HUES64 (cell line): ENCODE measurements at regions not wholly inside any gene's neighbourhood (a gene's known extent, or its start where the extent isn't known, plus 50 kb on each side); places are given as distances from the start of the nearest gene placed in this dataset.

Experiments used
- H3K27ac ChIP-seq: 2 replicates; pipeline ENCODE4 v1.7.0; 2013; ENCODE audit warnings: low read depth, low read length, inconsistent platforms
- H3K27me3 ChIP-seq: 2 replicates; pipeline ENCODE4 v1.6.1; 2013; ENCODE audit warnings: mild to moderate bottlenecking, low read length; ENCODE audit not compliant: insufficient read depth
- H3K36me3 ChIP-seq: 2 replicates; pipeline ENCODE4 v1.6.1; 2013; ENCODE audit warnings: mild to moderate bottlenecking, low read length; ENCODE audit not compliant: insufficient read depth
- H3K4me1 ChIP-seq: 2 replicates; pipeline ENCODE4 v1.6.1; 2013; ENCODE audit warnings: mild to moderate bottlenecking, low read length, moderate library complexity; ENCODE audit not compliant: insufficient read depth
- H3K4me3 ChIP-seq: 2 replicates; pipeline ENCODE4 v1.5.1; 2013; ENCODE audit warnings: mild to moderate bottlenecking, low read length, moderate library complexity
- H3K9ac ChIP-seq: 2 replicates; pipeline ENCODE4 v1.6.1; 2013; ENCODE audit warnings: mild to moderate bottlenecking, low read depth, low read length
- H3K9me3 ChIP-seq: 2 replicates; pipeline ENCODE4 v1.6.1; 2013; ENCODE audit warnings: low read depth, low read length; ENCODE audit not compliant: insufficient read depth
- WGBS: fragments of 150-250, 120-280 bp; methylation state at CpG from one replicate; pipeline ENCODE4 v1.1.7; 2013; ENCODE audit warnings: missing lambda C conversion rate; 5-methylcytosine and 5-hydroxymethylcytosine counted together

GRCh38 chr11:115036406-115037180 is 358.3 kb downstream of the NXPE2 start:
- no peaks in the 10 kb centered on the region for H3K27me3 ChIP-seq
- H3K9me3 ChIP-seq = no peaks in the 10 kb centered on the region
- WGBS = 91% methylated on average over 7 of the region's 7 CpGs
- no peak overlapping the region for H3K4me3 ChIP-seq
- no peaks in the 10 kb centered on the region for H3K4me1 ChIP-seq
- no peak overlapping the region for H3K9ac ChIP-seq
- H3K27ac ChIP-seq = no peak overlapping the region
- H3K36me3 ChIP-seq = no peaks in the 10 kb centered on the region

- Histone ChIP-seq H3K36me3 (no peaks in the 10 kb centered on the region), H3K9me3 (no peaks in the 10 kb centered on the region), H3K27me3 (no peaks in the 10 kb centered on the region), H3K9ac (no peak overlapping the region), H3K27ac (no peak overlapping the region), H3K4me3 (no peak overlapping the region), H3K4me1 (no peaks in the 10 kb centered on the region)
- WGBS = 82% methylated on average over 2 of the region's 3 CpGs
Measured at GRCh38 chr11:115042002-115042401, 363.7 kb downstream of the NXPE2 start.

GRCh38 chr11:115047631-115048030 is 369.3 kb downstream of the NXPE2 start:
- Histone ChIP-seq H3K27me3 (no peaks in the 10 kb centered on the region), H3K9me3 (no peaks in the 10 kb centered on the region), H3K9ac (no peak overlapping the region), H3K4me1 (peaks cover 12% of the 10 kb centered on the region; the same call in 1 of the 2 replicates), H3K36me3 (no peaks in the 10 kb centered on the region), H3K27ac (no peak overlapping the region), H3K4me3 (no peak overlapping the region)
- WGBS = 91% methylated on average over 3 of the region's 3 CpGs

GRCh38 chr11:115049796-115050195 is 371.5 kb downstream of the NXPE2 start:
- no peak overlapping the region for H3K9ac ChIP-seq
- H3K9me3 ChIP-seq = no peaks in the 10 kb centered on the region
- no peak overlapping the region for H3K4me3 ChIP-seq
- H3K27me3 ChIP-seq = no peaks in the 10 kb centered on the region
- peaks cover 12% of the 10 kb centered on the region; the same call in 1 of the 2 replicates for H3K4me1 ChIP-seq
- H3K27ac ChIP-seq = no peak overlapping the region
- H3K36me3 ChIP-seq = no peaks in the 10 kb centered on the region
- WGBS = 93% methylated on average over 11 of the region's 11 CpGs

GRCh38 chr11:115050756-115051155 is 372.4 kb downstream of the NXPE2 start:
- H3K36me3 ChIP-seq = no peaks in the 10 kb centered on the region
- no peaks in the 10 kb centered on the region for H3K27me3 ChIP-seq
- H3K9ac ChIP-seq = no peak overlapping the region
- H3K27ac ChIP-seq = no peak overlapping the region
- H3K4me3 ChIP-seq = no peak overlapping the region
- 49% methylated on average over 6 of the region's 6 CpGs for WGBS
- peaks cover under 1% of the 10 kb centered on the region; the same call in 1 of the 2 replicates for H3K9me3 ChIP-seq
- H3K4me1 ChIP-seq = peaks cover 12% of the 10 kb centered on the region; the same call in 1 of the 2 replicates

GRCh38 chr11:115051938-115052590 is 373.7 kb downstream of the NXPE2 start:
- H3K4me1 ChIP-seq = peaks cover 12% of the 10 kb centered on the region; the same call in 1 of the 2 replicates
- H3K27me3 ChIP-seq = no peaks in the 10 kb centered on the region
- no peak overlapping the region for H3K9ac ChIP-seq
- H3K9me3 ChIP-seq = peaks cover 14% of the 10 kb centered on the region
- no peaks in the 10 kb centered on the region; the same call in 1 of the 2 replicates for H3K36me3 ChIP-seq
- H3K4me3 ChIP-seq = no peak overlapping the region
- no peak overlapping the region for H3K27ac ChIP-seq
- 92% methylated on average over 6 of the region's 6 CpGs for WGBS

GRCh38 chr11:115052601-115053000 is 374.3 kb downstream of the NXPE2 start:
- WGBS = 93% methylated on average over 9 of the region's 9 CpGs
- peaks cover 19% of the 10 kb centered on the region for H3K9me3 ChIP-seq
- H3K27me3 ChIP-seq = no peaks in the 10 kb centered on the region
- no peak overlapping the region for H3K9ac ChIP-seq
- no peak overlapping the region for H3K4me3 ChIP-seq
- H3K36me3 ChIP-seq = no peaks in the 10 kb centered on the region; the same call in 1 of the 2 replicates
- no peak overlapping the region for H3K27ac ChIP-seq
- H3K4me1 ChIP-seq = peaks cover 12% of the 10 kb centered on the region; the same call in 1 of the 2 replicates

GRCh38 chr11:115054570-115055538 is 376.5 kb downstream of the NXPE2 start:
- no peak overlapping the region for H3K4me3 ChIP-seq

GRCh38 chr11:115056514-115056913 is 378.2 kb downstream of the NXPE2 start:
- no peak overlapping the region for H3K4me3 ChIP-seq
- no peak overlapping the region for H3K27ac ChIP-seq
- H3K9me3 ChIP-seq = peaks cover 20% of the 10 kb centered on the region
- no peaks in the 10 kb centered on the region; the same call in 1 of the 2 replicates for H3K36me3 ChIP-seq
- H3K27me3 ChIP-seq = no peaks in the 10 kb centered on the region
- H3K4me1 ChIP-seq = 0 out of 2 replicates have a peak, but pooled peaks cover under 1% of the 10 kb centered on the region
- H3K9ac ChIP-seq = no peak overlapping the region

More at GRCh38 chr11:115054570-115055538, 376.5 kb downstream of the NXPE2 start:
- H3K36me3 ChIP-seq = no peaks in the 10 kb centered on the region; the same call in 1 of the 2 replicates
- H3K9ac ChIP-seq = no peak overlapping the region
- H3K27ac ChIP-seq = no peak overlapping the region
- H3K4me1 ChIP-seq = peaks cover 12% of the 10 kb centered on the region; the same call in 1 of the 2 replicates
- peaks cover 20% of the 10 kb centered on the region for H3K9me3 ChIP-seq
- H3K27me3 ChIP-seq = no peaks in the 10 kb centered on the region
- 96% methylated on average over 13 of the region's 13 CpGs for WGBS

GRCh38 chr11:115060840-115061239 is 382.5 kb downstream of the NXPE2 start:
- H3K27ac ChIP-seq = no peak overlapping the region
- H3K4me1 ChIP-seq = no peaks in the 10 kb centered on the region
- peaks cover 18% of the 10 kb centered on the region for H3K9me3 ChIP-seq
- H3K9ac ChIP-seq = no peak overlapping the region
- WGBS = 78% methylated on average over 4 of the region's 4 CpGs
- H3K4me3 ChIP-seq = no peak overlapping the region
- no peaks in the 10 kb centered on the region for H3K27me3 ChIP-seq
- no peaks in the 10 kb centered on the region; the same call in 1 of the 2 replicates for H3K36me3 ChIP-seq
